Epithelial cell of proximal tubule (primary cell): ENCODE measurements at regions not wholly inside any gene's neighbourhood (a gene's known extent, or its start where the extent isn't known, plus 50 kb on each side); places are given as distances from the start of the nearest gene placed in this dataset.

Experiments
- DNase-seq: peaks from one replicate; pipeline ENCODE4 v3.0.0-alpha.2; 2011; ENCODE audit warnings: low read depth
- H3K4me3 ChIP-seq: 2 replicates; pipeline ENCODE4 v1.5.1; 2011; ENCODE audit warnings: low read depth, mild to moderate bottlenecking, low read length
- CTCF ChIP-seq: conservative IDR thresholded peaks from 2 replicates; pipeline ENCODE4 v1.5.1; 2012; ENCODE audit warnings: low read depth, mild to moderate bottlenecking, low read length

- TF ChIP-seq CTCF: no peak
- H3K4me3 ChIP-seq: no peak overlapping the region
- DNase-seq: no peak
Observed at GRCh38 chr4:152240232-152240631, 295.7 kb downstream of the FBXW7 start.

GRCh38 chr4:152239216-152239615, 296.7 kb downstream of the FBXW7 start:
- no peak for TF ChIP-seq CTCF
- DNase-seq: no peak
- H3K4me3 ChIP-seq: no peak overlapping the region

GRCh38 chr4:152236519-152237056, 299.3 kb downstream of the FBXW7 start:
- DNase-seq: no peak
- TF ChIP-seq CTCF: no peak
- H3K4me3 ChIP-seq: no peak overlapping the region

GRCh38 chr4:152235718-152236117, 300.2 kb downstream of the FBXW7 start:
- no peak for DNase-seq
- peak; percentile 12 for TF ChIP-seq CTCF
- H3K4me3 ChIP-seq: no peak overlapping the region

GRCh38 chr4:152234571-152234970, 301.3 kb downstream of the FBXW7 start:
- DNase-seq: no peak
- no peak for TF ChIP-seq CTCF
- H3K4me3 ChIP-seq: no peak overlapping the region

GRCh38 chr4:152232271-152232670, 303.6 kb downstream of the FBXW7 start:
- no peak for DNase-seq
- H3K4me3 ChIP-seq: no peak overlapping the region
- no peak for TF ChIP-seq CTCF

- no peak for DNase-seq
- no peak for TF ChIP-seq CTCF
Observed at GRCh38 chr4:152229782-152230289, 306.1 kb downstream of the FBXW7 start.

More at GRCh38 chr4:152229782-152230289, 306.1 kb downstream of the FBXW7 start:
- H3K4me3 ChIP-seq: no peak overlapping the region
